ENCODE measurements at regions not wholly inside any gene's neighbourhood (a gene's known extent, or its start where the extent isn't known, plus 50 kb on each side); places are given as distances from the start of the nearest gene placed in this dataset.

DNA sequence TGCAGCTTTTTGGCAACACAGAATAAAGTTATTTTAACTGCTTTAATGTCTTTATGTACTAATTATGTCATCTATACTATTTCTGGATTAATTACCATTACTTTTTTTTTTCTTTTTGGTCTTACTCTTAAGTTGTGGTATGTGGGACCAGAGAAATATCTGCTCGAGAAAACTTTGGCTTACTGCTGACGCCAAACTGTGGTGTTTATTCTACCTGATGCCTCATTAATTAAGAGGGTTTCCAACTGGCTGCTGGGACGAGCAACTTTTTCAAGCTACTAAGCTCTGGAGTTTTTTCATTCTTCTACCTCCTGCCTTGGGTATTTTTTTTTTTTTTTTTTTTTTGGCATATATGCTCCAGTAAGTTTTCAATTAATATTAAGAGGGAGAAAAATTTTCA is 1257.5 kb downstream of the FSCB start:
- no peak for DNase-seq

DNA sequence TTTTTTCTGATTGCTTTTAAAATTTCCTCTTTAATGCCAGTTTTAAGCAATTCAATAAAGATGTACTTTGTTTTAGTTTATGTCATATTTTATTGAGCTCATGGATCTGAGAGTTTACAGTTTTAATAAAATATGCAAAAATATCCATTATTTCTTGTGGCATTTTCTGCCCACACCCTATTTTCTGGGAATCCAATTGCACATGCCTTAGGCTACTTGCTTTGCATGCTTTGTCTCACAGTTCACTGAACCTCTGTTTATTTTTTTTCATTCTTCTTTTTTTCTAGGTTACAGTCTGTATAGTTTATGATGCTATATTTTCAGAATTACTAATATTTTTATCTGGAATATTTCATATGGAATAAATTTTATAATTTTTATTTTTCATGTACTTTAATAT is 1258.0 kb downstream of the FSCB start:
- no peak for DNase-seq

DNA sequence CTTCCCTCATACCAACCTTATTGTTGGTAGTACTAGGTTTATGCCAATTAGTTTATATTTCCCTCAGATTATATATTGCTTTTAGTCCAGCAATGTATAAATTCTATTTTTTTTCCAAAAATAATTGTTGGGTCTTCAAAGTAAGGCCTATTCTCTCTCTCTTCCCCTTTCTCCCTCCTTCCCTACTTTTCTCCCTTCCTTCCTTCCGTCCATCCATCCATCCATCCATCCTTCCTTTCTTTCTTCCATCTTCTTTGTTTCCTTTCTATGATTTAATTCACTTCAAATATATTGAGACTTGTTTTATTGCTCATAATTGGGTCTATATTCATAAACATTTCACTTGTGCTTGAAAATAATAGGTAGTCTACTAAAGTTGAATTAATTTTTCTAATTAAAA is 1259.2 kb downstream of the FSCB start:
- no peak for DNase-seq

DNA sequence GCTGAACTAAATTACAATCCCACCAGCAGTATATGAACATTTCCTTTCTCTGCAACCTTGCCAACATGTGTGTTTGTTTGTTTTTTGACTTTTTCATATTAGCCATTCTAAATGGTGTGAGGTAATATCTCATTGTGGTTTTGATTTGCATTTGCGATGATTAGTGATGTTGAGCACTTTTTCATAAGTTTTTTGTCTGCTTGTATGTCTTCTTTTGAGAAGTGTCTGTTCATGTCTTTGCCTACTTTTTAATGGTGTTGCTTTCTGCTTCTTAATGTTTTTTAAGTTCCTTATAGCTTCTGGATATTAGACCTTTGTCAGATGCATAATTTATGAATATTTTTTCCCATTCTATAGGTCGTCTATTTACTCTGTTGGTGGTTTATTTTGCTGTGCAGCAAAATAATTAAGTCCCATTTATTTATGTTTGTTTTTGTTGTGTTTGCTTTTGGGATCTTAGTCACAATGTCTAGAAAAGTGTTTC is 1262.9 kb downstream of the FSCB start:
- no peak for DNase-seq

DNA sequence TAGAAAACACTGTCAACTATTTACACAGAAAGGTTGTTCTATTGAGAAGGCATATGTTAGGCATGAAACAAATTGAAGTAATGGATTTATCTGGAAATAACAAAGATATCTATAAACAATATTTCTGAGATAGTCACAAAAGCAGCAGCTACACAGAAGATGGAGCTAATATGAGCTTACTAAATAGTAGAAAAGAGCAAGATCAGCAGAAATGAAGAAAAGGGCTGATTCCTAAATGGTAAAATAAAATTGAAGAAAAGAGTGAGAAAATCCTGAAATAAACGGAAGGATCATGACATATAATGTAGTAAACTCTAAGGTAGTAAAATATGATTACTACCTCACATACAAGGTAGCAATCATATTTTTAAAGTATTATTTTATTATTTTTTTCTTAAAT is 1263.9 kb downstream of the FSCB start:
- DNase-seq, result no peak

DNA sequence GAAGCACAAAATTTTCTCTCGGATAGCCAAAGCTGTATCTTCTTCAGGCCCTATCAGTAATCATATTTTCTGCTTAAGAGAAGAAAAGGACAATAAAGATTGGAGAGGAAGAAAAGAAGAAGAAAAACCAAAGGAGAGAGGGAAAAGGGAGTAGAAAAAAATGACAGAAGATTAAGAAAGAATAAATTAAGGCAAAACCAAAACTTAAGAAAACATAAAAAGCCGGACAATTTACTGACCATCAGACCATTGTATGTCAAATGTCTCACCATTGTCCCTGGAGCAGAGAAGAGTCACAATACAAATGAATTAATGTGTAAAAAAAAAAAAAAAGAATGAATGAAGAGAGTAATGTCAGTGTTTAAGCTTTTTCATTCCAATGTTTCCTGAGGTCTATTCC is 1274.8 kb downstream of the FSCB start:
- no peak for DNase-seq

DNA sequence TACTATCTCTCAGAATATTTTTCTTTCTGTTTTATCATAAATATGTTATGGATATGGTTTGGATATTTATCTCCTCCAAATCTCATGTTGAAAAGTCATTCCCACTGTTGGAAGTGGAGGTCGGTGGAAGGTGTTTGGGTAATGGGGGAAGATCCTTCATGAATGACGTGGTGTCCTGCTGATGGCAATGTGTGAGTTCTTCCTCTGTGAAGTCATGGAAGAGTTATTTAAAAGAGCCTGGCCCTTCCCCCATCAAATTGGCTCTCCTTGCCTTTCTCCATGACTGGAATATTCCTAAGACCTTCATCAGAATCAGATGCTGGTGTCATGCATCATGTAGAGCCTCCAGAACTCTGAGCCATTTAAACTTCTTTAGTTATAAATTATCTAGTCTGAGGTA is 1291.6 kb downstream of the FSCB start:
- DNase-seq, result no peak

DNA sequence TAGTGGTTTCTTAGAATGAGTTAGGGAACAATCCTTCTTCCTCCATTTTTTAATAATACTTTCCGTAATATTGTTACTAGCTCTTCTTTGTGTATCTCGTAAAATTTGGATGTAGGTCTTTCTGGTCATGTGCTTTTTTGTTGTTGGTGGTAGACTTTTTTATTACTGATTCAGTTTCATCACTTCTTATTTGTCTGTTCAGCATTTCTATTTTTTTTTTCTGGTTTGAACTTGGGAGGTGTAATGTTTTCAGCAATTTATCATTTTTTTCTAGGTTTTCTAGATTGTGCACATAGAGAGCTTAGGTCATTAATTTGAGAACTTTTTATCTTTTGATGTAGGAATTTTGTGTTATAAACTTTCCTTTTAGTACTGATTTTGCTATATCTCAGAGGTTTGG is 1299.9 kb downstream of the FSCB start:
- no peak for DNase-seq

DNA sequence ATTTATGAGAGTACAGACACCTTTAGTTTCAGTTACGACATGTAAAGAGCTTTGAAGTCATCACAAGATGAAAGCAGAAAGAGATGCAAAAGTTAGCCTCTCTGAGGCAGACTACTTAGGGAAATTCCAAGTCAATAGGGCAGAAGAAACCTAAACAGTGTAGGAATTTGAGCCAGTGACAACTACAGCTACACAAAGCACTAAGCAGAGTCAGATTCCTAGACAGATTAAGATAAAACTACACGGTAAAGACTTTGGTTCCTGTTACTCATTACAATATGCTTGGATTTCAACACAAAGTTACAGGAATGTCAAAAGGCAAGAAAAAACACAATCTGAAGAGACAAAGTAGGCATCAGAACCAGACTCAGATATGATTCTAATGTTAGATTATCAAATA is 1302.3 kb downstream of the FSCB start:
- DNase-seq, result no peak

DNA sequence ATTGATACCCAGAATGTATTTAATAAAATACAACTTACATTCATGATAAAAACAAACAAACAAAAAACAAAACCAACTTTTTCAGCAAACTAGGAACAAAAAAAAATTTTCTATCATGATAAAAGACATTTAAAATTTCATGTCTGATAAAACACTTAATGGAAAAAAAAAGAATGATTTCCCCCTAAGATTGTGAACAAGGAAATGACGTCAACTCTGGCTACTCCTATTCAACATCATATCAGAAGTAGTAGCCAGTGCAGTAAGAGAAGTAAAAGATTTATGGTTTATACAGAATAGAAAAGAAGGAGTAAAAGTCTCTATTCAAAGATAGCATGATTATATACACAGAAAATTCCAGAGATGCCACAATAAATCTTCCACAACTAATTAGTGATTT is 1306.6 kb downstream of the FSCB start:
- no peak for DNase-seq

DNA sequence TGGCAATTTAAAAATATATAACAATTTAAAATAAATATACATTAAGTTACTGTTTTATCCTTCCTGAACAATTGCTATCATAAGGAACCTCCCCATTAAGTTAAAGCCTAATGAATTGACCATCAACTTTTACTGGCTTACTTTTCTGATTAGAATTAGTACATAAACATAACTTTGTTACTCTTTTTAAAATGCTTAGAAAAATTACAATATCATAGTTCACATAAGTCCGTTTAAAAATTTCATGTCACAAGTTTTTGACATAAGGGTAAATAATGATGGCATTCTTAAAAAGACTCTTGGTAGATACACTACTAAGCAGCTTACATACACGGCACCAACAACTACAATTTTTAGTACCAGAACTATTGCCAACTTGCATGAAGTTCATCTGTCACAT is 1308.6 kb downstream of the FSCB start:
- DNase-seq, result no peak

DNA sequence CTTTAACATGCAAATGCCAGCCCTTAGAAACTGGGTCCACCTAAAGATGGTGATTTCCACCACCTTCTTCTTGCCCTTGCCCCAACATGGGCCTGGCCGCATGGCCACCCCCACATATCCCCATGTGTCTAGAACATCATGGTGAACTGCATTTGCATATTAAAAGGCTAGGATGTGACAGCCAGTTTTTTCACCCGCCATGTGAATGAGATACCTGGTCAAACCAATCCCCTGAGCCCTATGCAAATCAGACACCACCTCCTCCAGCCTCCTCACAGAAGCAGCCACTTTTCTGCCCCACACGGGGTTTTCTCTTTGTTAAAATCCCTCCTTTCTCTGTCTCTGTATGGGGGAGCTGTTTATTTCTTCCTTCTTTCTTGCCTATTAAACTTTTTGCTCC is 1322.5 kb downstream of the FSCB start:
- DNase-seq, result no peak

DNA sequence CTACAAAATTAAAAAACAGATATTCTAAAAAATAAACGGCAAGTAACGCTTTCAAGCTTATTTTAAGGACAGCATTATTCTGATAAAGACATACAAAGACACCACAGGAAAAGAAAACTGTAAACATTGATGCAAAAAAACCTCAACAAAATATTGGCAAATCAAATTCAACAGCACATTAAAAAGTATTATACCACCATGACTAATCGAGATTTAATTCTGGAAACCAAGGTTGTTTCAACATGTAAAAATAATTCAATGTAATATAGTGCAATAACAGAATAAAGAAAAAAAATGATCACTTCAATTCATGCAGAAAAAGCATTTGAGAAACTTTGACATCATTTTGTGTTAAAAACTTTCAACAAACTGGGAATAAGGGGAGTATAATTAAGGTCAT is 1323.2 kb downstream of the FSCB start:
- no peak for DNase-seq

DNA sequence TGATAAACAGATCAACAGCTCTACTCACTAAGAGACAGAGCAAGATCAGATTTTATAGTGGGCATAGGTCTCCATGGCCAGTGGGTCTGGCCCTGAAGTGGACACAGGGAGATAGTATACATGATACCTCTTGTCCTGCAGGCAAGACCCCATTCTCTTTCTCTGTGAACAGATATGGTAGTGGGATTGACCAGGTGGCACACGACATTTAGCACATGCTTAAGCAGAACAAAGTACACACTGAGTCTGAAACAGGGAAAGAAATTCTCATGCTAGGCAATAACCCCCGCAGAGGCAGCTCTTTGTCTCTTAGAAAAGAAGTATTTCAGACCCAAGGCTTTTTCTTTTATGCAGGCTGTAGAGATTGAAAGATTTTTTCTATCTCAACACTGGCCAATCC is 1331.2 kb downstream of the FSCB start:
- no peak for DNase-seq

DNA sequence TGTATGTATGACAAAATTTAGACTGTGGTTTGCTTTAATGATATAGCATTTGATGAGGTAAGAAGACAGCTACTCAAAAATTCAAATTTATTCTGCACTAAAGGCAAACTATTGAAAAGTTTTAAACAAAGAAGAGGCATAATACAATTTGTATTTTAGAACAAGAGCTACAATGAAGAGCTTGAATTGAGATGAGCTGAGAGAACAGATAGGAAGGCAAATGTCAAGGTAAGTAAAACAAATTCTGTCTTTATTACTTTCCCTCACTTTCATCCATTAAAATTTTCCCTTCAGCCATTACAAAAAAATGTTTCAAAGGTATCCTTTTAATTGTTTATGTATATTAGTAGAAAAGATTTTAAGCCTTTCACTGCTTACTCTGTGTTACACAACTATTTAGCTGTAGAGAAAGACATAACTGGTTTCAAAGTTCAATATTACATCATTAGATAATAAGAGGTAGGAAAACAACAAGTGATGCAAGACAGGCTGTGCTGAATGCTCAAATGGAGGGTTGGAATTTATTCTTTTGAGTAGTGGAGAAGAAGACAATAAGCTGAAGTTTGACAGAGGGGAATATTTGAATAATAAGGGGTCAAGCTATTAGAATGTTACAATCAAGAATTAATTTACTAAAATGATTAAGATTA is 1334.1 kb downstream of the FSCB start:
- no peak for DNase-seq

DNA sequence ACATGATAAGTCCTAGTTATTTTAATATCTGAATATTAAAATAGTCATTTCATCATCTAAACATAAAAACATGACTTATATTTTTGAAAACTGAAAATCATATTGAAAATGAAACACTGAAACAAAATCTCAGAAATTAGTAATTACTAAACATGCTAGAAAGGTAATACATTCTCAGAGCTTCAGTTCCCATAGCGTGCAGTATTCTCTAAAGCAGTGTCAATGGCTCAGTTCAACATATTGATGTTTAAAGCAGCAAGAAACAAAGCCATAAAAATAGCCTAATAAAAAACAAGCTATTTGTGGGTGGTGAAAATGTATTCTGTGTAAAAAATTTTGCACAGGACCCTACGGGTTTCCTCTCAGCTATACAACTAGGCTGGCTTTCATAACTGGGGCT is 1337.4 kb downstream of the FSCB start:
- no peak for DNase-seq

DNA sequence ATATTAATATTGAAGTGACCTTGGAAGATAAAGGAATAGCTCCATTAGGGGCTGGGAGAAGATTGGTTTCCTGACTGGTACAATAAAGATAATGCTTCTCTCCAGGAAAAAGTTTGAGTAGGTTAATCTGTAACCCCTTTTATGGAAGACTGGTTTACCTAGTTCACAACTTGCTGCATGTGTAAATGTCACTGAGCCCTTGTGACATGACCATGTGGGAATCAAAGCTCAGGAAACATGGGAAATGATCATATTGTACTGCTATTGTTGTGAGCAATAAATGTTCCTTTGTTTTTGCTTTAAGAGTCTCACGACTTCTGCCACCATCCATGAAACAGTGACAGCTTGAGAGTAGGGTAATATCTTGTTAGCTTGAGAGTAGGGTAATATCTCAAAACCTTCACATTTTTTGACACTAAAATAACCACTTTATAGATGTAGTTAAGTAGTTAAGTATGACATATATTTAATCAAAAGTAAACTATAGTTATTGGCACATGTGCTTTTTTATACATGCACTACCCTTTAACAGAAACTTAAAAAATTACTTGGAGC is 1338.6 kb downstream of the FSCB start:
- no peak for DNase-seq

DNA sequence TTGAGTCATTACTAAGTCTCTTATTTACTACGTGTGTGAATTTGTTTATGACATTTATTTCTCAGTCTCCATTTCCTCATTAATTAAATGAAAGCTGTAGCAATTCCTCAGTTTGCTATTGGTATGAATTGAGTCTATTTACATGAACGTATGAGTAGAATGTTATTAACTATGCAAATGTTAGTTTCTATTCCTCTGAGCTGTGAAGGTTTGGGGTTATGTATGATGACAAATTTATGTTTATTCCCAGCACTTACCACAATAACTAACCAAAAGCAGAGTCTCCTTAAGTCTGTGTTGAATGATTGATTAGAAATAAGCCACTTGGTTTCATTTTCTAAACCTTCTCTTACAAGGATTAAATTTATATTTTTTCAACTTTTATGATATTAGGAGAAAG is 1340.9 kb downstream of the FSCB start:
- DNase-seq, result no peak

DNA sequence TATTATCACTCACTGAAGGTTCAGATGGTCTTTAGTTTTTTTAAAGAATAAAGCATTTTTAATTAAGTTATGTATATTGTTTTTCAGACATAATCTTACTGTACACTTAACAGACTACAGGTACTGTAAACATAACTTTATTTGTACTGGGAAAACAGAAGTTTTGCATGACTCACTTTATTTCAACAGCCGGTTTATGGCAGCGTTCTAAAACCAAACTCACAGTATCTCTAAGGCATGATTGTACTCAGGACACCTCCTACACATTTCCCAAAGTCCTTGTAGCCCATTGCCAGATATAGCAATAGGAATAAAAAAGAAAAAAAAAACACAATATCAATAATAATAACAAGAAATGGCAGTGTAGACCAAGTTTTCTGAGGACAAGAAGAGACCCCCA is 1341.4 kb downstream of the FSCB start:
- DNase-seq, result no peak

DNA sequence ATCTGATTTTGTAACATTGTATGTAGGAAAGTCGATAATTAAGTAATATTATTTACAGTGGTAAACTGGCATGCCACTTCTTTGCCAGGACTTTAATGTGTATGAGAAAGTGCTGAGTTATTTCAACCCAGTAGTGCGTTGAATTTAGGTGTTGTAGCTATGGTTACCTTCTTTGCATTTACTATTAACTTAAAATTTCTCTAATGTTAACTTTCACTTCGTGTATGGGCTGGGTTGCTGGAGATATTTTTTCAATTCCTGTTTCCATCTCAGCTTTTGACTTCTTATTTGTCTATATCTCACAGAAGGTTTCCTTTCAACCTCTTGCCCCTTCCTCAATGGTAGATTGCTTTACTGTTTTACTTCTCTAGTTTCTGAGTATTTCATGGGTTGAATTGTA is 1345.6 kb downstream of the FSCB start:
- DNase-seq, result no peak

DNA sequence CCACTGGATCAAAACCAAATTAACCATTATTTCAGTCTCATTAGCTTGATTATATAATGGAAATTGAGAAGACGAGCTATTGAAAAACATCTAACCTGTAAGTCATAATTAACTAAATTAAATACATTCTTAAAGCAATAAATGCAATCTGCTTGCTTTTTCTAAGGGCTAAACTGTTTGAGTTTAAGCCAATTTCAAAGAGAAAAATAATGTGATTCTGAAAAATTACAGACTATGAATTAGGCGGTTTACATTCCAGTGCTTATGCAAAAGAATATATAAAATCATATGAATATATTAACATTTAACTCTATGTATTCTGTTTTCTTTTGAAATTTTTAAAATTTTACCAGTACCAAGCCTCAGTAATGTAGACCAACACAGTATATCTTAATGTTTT is 1349.4 kb downstream of the FSCB start:
- no peak for DNase-seq

DNA sequence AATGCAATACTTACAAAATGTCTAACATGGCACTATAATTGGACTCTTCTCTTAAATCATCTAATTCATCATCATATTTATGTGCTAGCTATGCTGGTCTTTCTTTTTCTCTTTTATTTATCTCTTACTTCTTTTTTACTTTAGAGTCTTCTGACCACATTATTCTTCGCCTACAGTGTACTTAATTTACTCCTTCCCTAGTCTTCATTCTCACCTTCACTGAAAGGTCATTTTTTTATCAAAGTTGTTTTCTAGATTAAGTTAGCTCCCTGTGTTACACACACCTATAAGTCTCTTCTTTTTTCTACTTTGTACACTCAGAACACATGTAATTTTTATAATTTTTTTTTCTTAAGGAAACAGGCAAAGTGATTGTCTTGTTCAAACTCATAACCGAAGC is 1351.2 kb downstream of the FSCB start:
- no peak for DNase-seq

DNA sequence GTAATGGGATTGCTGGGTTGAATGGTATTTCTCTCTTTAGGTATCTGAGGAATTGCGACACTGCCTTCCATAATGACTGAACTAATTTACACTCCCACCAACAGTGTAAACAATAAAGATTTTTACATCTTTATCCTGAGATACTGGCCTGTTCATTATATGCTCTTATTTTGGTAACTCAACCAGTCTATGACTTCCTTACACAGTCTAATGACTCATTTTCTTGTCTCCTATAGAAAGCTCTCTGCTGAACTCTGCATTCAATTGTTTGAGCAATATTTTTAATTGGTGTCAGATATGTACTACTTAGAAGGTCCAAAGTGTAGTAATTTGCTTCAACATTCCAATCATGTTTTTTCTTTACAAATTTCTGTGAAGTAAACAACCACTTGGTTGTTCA is 1351.8 kb downstream of the FSCB start:
- DNase-seq, result no peak

DNA sequence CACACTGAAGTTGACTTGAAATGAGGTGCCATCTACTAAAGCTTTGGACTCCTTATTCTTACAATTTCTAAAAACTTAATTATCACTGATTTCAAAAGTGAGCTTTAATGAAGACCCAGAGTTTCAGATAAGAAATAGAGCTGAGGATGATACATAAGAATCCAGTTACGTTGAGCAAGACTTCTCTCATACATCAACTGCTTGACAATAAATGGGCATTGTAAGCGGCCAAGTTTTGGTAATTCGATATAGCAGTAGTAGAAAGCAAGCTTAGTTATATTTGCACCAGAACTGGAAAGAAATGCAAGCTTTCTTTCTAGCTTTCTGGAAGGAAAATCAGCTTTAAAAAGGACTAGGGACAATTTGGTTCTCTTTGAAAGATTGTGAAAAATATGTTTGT is 1359.6 kb downstream of the FSCB start:
- no peak for DNase-seq

DNA sequence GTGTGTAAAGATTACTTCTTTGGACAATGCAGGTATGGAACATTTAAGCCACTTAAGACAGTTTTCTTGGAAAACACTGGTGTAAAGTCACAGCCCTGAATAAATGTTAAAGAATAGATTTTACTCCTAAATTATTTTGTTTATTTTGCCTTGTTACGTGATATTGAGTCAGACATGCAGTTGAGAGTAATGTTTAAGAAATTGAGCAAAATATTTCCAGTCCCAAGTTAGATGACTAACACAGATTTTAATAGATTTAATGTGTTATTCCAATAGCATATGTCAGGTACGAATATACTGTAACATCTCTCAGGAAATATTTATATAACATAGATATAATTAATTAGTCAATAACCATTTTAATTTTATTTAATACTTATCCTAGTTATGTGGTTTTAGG is 1361.7 kb downstream of the FSCB start:
- DNase-seq, result no peak

Measured in activated CD4-positive, alpha-beta T cell treated with anti-CD3 and anti-CD28 coated beads, Interleukin-2, Interleukin-6, amounts not matched to agents 100 ng/mL and 50 ng/mL, durations not matched to agents 16 hours and 8 hours (primary cell).